ENCODE measurements at regions not wholly inside any gene's neighbourhood (a gene's known extent, or its start where the extent isn't known, plus 50 kb on each side); places are given as distances from the start of the nearest gene placed in this dataset.

- BruUV-seq (replicated peaks), result no TSS peak
- Histone ChIP-seq H3K4me2 (ENCODE audit: low read length) (no peak overlapping the region), H3K4me3 (replicated peaks in 1 of 2; ENCODE audit: low read depth in 1 of 2, low read length in 2 of 2) (no peak overlapping the region), H3K79me2 (ENCODE audit: insufficient read depth, low read length) (no peaks in the 10 kb centered on the region), H2AFZ (ENCODE audit: low read depth, low read length, poor library complexity, severe bottlenecking) (no peak overlapping the region), H3K9me2 (ENCODE audit: insufficient read depth) (no peaks in the 10 kb centered on the region), H3K4me1 (ENCODE audit: control insufficient read depth in 1 of 2, insufficient read depth in 2 of 2, low read length in 2 of 2) (no peaks in the 10 kb centered on the region), H4K20me1 (ENCODE audit: insufficient read depth) (no peaks in the 10 kb centered on the region), H3K9ac (ENCODE audit: low read length) (no peak overlapping the region), H3K9me3 (ENCODE audit: control insufficient read depth in 1 of 2, insufficient read depth in 1 of 2, low read depth in 1 of 2, low read length in 2 of 2) (peaks cover 8 to 17% of the 10 kb centered on the region in 2 experiments; a peak in 2 of 4 replicates), H3K27ac (ENCODE audit: low read depth, low read length) (no peak overlapping the region), H3K36me3 (ENCODE audit: control insufficient read depth in 1 of 2, insufficient read depth in 2 of 2, low read length in 2 of 2) (no peaks in the 10 kb centered on the region), H3K27me3 (ENCODE audit: insufficient read depth, low read length) (no peaks in the 10 kb centered on the region)
- DNase-seq (ENCODE audit: low read depth, low spot score) (no peak), ATAC-seq (no peak)
- intact Hi-C loops (cut with micrococcal nuclease), result no loop called here
- POLR2A ChIA-PET, result no interaction called here
- CTCF ChIA-PET, result no interaction called here
- RAD21 ChIA-PET (ENCODE audit: low non-redundant PET in 1 of 2, low total read pairs in 2 of 2, uncharacterized antibody in 2 of 2, unreplicated experiment in 2 of 2), result no interaction called here
- TF ChIP-seq SP1 (IDR thresholded peaks at IDR 0.05; ENCODE audit: low read depth) (no peak), ZNF274 (IDR thresholded peaks at IDR 0.05; ENCODE audit: low read depth, low read length) (no peak), YY1 (IDR thresholded peaks at IDR 0.05; ENCODE audit: extremely low read depth, insufficient replicate concordance, low read depth, low read length) (no peak), CEBPB (IDR thresholded peaks at IDR 0.05; ENCODE audit: low read depth) (no peak), ZBTB33 (IDR thresholded peaks at IDR 0.05; ENCODE audit: extremely low read depth, insufficient replicate concordance, low read length) (no peak), ZFX (IDR thresholded peaks at IDR 0.05) (no peak), TCF7L2 (IDR thresholded peaks at IDR 0.05; ENCODE audit: borderline replicate concordance, extremely low read depth, insufficient read depth, insufficient read length) (no peak), EZH2phosphoT487 (IDR thresholded peaks at IDR 0.05; ENCODE audit: borderline replicate concordance) (no peak), EZH2 (IDR thresholded peaks at IDR 0.05) (no peak), ELF1 (IDR thresholded peaks at IDR 0.05; ENCODE audit: borderline replicate concordance, low read depth) (no peak), CTCF (IDR thresholded peaks at IDR 0.05 in 2 of 3, conservative IDR thresholded peaks at IDR 0.05 in 1 of 3; ENCODE audit: borderline replicate concordance in 1 of 3, insufficient read depth in 1 of 3, low read depth in 2 of 3, low read length in 2 of 3) (no peak), POLR2A (IDR thresholded peaks at IDR 0.05; ENCODE audit: borderline replicate concordance, extremely low read depth, insufficient read depth, insufficient read length) (no peak)
Measured at GRCh38 chr15:54810496-54810895, 386.2 kb downstream of the RSL24D1 start.

Data from HCT116 (cell line).